ENCODE measurements at regions not wholly inside any gene's neighbourhood (a gene's known extent, or its start where the extent isn't known, plus 50 kb on each side); places are given as distances from the start of the nearest gene placed in this dataset.

GRCh38 chr1:221841251-221841982 is 99.5 kb upstream of the DUSP10 start:
- H3K9me3 ChIP-seq (ENCODE audit: low read depth, low read length): no peaks in the 10 kb centered on the region
- TF ChIP-seq CTCF (IDR thresholded peaks at IDR 0.05; ENCODE audit: extremely low read depth, low read depth, low read length): no peak
- H3K4me2 ChIP-seq (ENCODE audit: insufficient read depth, low read length): no peak overlapping the region
- no peaks in the 10 kb centered on the region for H3K27me3 ChIP-seq (ENCODE audit: insufficient read depth, low read length)
- H4K20me1 ChIP-seq (ENCODE audit: insufficient read depth, low read length): no peaks in the 10 kb centered on the region
- no peaks in the 10 kb centered on the region for H3K79me2 ChIP-seq (ENCODE audit: insufficient read depth, low read length)
- no peak overlapping the region for H2AFZ ChIP-seq (ENCODE audit: low read length)
- no peak overlapping the region for H3K4me3 ChIP-seq (ENCODE audit: insufficient read depth, low read length)
- peak overlapping the region; percentile 87 for H3K27ac ChIP-seq (ENCODE audit: low read depth, low read length)
- H3K4me1 ChIP-seq (ENCODE audit: insufficient read depth, low read length): peaks cover 21% of the 10 kb centered on the region
- DNase-seq (ENCODE audit: insufficient read length, low spot score, missing footprints): no peak
- H3K36me3 ChIP-seq (ENCODE audit: insufficient read depth, low read length): no peaks in the 10 kb centered on the region

GRCh38 chr1:221840511-221841243 is 98.8 kb upstream of the DUSP10 start:
- Histone ChIP-seq H3K79me2 (ENCODE audit: insufficient read depth, low read length) (no peaks in the 10 kb centered on the region), H3K4me3 (ENCODE audit: insufficient read depth, low read length) (no peak overlapping the region), H4K20me1 (ENCODE audit: insufficient read depth, low read length) (no peaks in the 10 kb centered on the region), H2AFZ (ENCODE audit: low read length) (no peak overlapping the region), H3K27me3 (ENCODE audit: insufficient read depth, low read length) (no peaks in the 10 kb centered on the region), H3K9me3 (ENCODE audit: low read depth, low read length) (no peaks in the 10 kb centered on the region), H3K4me2 (ENCODE audit: insufficient read depth, low read length) (peak overlapping the region; percentile 48), H3K36me3 (ENCODE audit: insufficient read depth, low read length) (no peaks in the 10 kb centered on the region), H3K27ac (ENCODE audit: low read depth, low read length) (peak overlapping the region; percentile 87), H3K4me1 (ENCODE audit: insufficient read depth, low read length) (peaks cover 21% of the 10 kb centered on the region)
- DNase-seq (ENCODE audit: insufficient read length, low spot score, missing footprints): no peak
- no peak for TF ChIP-seq CTCF (IDR thresholded peaks at IDR 0.05; ENCODE audit: extremely low read depth, low read depth, low read length)

- H3K36me3 ChIP-seq (ENCODE audit: insufficient read depth, low read length): no peaks in the 10 kb centered on the region
- no peaks in the 10 kb centered on the region for H3K79me2 ChIP-seq (ENCODE audit: insufficient read depth, low read length)
- H3K4me3 ChIP-seq (ENCODE audit: insufficient read depth, low read length): peak overlapping the region; percentile 10
- no peaks in the 10 kb centered on the region for H3K27me3 ChIP-seq (ENCODE audit: insufficient read depth, low read length)
- peak; percentile 64 for DNase-seq (ENCODE audit: insufficient read length, low spot score, missing footprints)
- H2AFZ ChIP-seq (ENCODE audit: low read length): no peak overlapping the region
- TF ChIP-seq CTCF (IDR thresholded peaks at IDR 0.05; ENCODE audit: extremely low read depth, low read depth, low read length): no peak
- peaks cover 21% of the 10 kb centered on the region for H3K4me1 ChIP-seq (ENCODE audit: insufficient read depth, low read length)
- H3K27ac ChIP-seq (ENCODE audit: low read depth, low read length): peak overlapping the region; percentile 87
- no peaks in the 10 kb centered on the region for H4K20me1 ChIP-seq (ENCODE audit: insufficient read depth, low read length)
- H3K9me3 ChIP-seq (ENCODE audit: low read depth, low read length): no peaks in the 10 kb centered on the region
- peak overlapping the region; percentile 48 for H3K4me2 ChIP-seq (ENCODE audit: insufficient read depth, low read length)
Measured at GRCh38 chr1:221839782-221840395, 98.0 kb upstream of the DUSP10 start.

GRCh38 chr1:221839321-221839720 is 97.4 kb upstream of the DUSP10 start:
- no peaks in the 10 kb centered on the region for H3K79me2 ChIP-seq (ENCODE audit: insufficient read depth, low read length)
- peaks cover 21% of the 10 kb centered on the region for H3K4me1 ChIP-seq (ENCODE audit: insufficient read depth, low read length)
- no peaks in the 10 kb centered on the region for H3K27me3 ChIP-seq (ENCODE audit: insufficient read depth, low read length)
- no peaks in the 10 kb centered on the region for H4K20me1 ChIP-seq (ENCODE audit: insufficient read depth, low read length)
- DNase-seq (ENCODE audit: insufficient read length, low spot score, missing footprints): no peak
- H3K9me3 ChIP-seq (ENCODE audit: low read depth, low read length): no peaks in the 10 kb centered on the region
- no peak for TF ChIP-seq CTCF (IDR thresholded peaks at IDR 0.05; ENCODE audit: extremely low read depth, low read depth, low read length)
- no peak overlapping the region for H3K4me3 ChIP-seq (ENCODE audit: insufficient read depth, low read length)
- peak overlapping the region; percentile 87 for H3K27ac ChIP-seq (ENCODE audit: low read depth, low read length)
- peak overlapping the region; percentile 33 for H2AFZ ChIP-seq (ENCODE audit: low read length)
- H3K4me2 ChIP-seq (ENCODE audit: insufficient read depth, low read length): peak overlapping the region; percentile 48
- no peaks in the 10 kb centered on the region for H3K36me3 ChIP-seq (ENCODE audit: insufficient read depth, low read length)
